ENCODE measurements at regions not wholly inside any gene's neighbourhood (a gene's known extent, or its start where the extent isn't known, plus 50 kb on each side); places are given as distances from the start of the nearest gene placed in this dataset.

DNA sequence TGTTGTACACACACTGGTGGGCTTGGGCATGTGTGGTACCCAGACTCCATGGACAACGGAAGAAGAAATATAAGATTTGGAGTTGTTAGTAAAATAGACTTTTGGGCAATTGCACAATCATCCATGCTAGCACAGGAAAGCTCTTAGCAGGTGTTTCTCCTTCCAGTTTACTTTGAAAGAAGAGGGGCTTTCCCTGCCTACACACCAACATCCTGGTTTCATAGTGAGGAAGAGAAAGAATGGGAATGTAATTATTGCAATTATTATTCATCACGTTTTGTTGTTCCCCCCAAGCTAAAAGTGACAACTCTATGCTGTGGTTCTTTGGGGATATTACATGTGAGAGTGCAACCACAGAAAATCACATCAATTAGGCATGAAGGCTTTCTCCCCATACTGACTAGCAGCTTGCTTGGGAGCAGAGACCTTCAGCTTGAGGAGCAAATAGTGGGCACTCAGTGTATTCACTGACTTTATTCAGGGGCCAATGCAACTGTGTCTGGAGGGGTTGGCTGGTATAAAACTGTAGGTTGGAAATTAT lies 57.2 kb upstream of the PUDP start:
- DNase-seq (ENCODE audit: low read depth, low spot score): no peak
- no peak overlapping the region for H3K4me3 ChIP-seq (ENCODE audit: low read length)

DNA sequence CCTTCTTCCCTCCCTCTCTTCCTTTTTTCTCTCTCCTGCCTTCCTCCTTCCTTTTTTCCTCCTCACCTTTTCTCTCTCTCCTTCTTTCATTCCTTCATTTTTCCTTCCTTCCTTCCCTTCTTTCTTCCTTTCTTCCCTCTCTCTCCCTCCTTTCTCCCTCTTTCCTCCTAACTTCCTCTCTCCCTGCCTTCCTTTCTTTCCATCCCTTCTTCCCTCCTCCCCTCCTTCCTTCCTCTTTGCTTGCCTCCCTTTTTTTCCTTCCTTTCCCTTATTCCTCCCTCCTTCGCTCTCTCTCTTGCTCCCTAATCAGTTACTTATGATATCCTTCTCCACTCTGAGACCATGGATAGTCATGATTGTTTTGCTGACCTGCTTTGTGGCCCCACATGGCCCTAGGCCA lies 56.7 kb upstream of the PUDP start:
- H3K4me3 ChIP-seq (ENCODE audit: low read length): no peak overlapping the region
- no peak for DNase-seq (ENCODE audit: low read depth, low spot score)

DNA sequence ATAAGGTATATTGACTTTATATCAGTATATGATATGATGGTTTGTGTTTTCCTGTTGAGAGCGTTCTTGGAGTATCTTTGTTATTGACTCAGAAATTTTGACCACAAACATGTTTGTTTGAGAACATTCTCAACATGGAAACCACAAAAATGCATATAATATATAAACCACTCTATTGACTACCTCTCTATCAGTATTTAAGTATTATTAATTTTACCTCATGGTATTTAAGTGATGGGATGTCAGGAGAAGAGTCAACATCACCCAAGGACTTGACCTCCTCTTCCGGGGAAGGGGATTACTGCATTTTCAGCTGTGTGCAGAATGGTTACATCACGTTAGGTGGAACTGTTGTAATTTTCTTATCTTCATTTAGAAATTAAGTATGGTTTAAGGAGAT lies 54.3 kb upstream of the PUDP start:
- no peak overlapping the region for H3K4me3 ChIP-seq (ENCODE audit: low read length)
- DNase-seq (ENCODE audit: low read depth, low spot score): no peak

DNA sequence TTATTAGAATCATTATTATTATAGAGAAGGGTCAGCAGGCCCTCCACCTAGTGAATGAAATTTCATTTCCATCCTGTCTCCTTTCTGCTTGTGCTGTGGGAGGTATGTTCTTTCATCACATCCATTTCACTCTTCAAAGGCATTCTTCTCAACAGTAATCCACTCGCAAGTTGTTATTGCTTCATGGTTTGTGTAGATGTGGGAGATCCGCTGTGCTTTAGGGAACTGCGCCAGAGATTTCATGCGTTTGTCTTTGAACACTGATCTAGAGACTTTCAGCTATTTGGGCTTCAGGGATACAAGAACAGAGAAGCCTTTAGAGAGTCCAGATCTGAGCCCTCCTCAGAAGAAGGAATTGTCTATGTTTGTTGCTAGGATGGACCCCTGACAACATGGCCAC lies 53.5 kb upstream of the PUDP start:
- no peak for DNase-seq (ENCODE audit: low read depth, low spot score)
- H3K4me3 ChIP-seq (ENCODE audit: low read length): no peak overlapping the region

DNA sequence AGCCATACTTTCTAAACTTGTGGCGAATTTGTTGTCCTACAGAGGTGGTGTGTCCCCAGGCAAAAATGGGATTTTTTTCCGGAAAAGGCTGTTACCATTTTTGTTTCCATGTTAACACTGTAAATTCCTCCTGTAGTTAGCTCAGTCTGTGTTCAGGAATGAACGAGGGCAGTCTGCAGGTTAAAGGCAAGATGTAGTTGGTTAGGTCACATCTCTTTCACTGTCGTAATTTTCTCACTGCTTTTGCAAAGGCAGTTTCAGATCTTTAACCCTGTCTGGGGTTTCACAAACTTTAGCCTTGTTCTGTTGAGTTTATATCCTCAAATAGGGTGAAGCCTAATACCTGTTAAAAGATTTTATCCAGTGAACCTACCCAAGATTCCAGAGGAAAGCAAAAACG lies 50.5 kb upstream of the PUDP start:
- H3K4me3 ChIP-seq (ENCODE audit: low read length): no peak overlapping the region
- no peak for DNase-seq (ENCODE audit: low read depth, low spot score)

All from Jurkat, Clone E6-1 (cell line).